NCI-H524 (cell line): ENCODE measurements at regions not wholly inside any gene's neighbourhood (a gene's known extent, or its start where the extent isn't known, plus 50 kb on each side); places are given as distances from the start of the nearest gene placed in this dataset.
A peak's percentile ranks its signal among the peaks of the same experiment; 100 is the strongest.
"Not testable (repeated sequence)": the region's sequence is repeated elsewhere in the genome, so short reads cannot be mapped to it uniquely, and the experiment has no call there.

Experiments used
- DNase-seq, 2 experiments: peaks; one replicate each; lab custom pipeline; 2025; lab: John Stamatoyannopoulos, UW

DNA sequence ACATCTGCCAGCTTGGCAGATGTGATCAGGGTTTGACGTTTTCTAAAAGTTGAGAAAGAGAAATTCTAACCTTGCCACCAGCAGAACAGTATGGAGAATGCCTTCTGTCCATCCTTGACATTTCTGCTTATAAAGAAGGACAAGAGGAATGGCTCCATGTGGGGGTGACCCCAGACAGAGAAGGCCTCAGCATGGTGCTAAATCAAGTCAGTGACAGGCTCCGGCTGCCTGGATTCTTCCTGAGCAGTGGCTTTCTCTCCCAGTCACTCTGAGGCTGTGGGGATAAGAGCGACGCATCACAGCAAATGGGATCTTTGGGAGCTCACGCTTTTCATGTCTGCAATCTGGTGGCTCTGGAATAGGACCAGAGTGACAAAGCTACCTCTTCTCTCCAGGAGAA lies 640.2 kb upstream of the CAMK1G start:
- no peak for DNase-seq

DNA sequence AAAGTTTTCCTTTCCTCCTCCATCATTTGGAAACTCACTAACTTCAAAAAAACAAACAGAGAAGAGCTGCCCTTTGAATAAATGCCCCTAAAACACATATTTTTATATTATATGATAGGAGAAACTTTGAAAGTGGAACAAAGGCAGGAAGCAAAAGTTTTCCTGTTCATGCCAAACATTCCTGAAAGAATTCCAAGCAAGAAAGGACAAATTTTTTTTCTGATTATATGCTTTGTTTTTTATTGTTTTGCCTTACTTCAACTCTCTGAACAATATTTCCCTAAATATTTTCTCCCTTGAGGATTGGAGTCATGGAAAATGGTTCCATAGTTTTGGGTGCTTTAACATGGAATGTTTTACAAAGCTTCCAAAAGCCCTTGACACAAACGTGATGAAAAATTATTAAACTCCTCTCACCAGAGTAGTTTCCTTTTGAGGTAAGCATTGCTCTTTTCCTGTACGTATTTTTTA lies 638.5 kb upstream of the CAMK1G start:
- no peak for DNase-seq

DNA sequence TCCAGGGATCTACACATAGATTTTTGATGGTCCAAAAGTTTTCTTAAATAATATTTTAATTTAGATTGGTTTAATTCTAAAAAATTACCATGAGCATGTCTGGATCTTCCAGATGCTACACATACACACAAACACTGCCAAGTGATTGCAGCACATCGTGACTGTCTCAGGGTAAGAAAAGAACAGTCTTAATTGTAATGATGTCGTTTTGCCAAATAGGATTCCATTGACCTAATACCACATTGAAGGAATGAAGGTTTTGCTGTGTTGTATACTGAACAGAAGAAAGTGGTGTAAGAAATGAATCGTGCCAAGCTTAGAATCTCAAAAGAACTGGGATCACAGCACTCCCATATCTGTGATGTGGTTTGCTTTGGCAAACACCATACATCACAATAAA lies 633.3 kb upstream of the CAMK1G start:
- no peak for DNase-seq

DNA sequence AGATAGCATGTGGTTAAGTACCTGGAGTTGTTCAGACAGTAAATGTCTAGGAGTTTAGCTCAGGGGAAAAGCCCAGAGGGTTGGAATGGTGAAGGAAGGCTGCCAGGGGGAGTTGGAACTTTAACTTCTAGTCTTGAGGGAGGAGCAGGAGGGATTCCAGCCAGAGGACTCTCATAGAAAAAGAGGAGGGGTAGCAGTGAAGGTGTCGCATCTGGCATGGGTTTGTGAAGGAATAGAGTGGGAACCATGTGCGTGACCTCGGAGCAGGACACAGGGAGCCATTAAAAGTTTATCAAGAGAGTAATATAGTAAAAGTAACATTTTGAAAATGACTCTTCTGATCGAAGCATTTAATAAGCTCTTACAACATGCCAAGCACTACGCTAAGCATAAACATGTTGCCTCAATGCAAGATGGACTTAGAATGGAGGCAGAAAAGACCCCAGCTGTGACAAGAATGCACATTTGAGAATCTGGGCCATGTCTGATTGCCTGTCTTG lies 632.4 kb upstream of the CAMK1G start:
- DNase-seq, result no peak

DNA sequence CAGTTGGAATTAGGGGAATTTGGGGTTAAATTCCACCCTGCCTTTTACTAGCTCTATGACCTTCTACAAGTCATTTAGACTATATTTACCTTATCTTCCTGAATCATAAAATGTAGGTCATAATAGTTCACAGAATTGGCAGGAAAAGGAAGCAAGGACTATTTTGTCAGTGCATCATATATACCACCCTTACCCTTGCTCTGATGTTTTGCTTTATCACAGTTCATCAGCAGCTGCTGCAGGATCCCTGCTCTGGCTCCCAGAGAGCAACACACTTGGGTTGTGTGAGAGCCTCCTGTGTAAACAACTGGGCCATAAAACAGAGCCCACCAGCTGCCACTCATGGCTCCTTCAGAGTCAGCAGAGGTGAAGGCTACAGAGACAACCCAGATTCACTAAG lies 631.6 kb upstream of the CAMK1G start:
- peak in 1 of 2 experiments; percentile 20 for DNase-seq

- no peak for DNase-seq
These were observed 620.6 kb upstream of the CAMK1G start for GRCh38 chr1:208962867-208963266.

GRCh38 chr1:208965351-208965750 lies 618.2 kb upstream of the CAMK1G start:
- DNase-seq, result no peak

GRCh38 chr1:208967334-208967733 lies 616.2 kb upstream of the CAMK1G start:
- DNase-seq, result no peak

DNA sequence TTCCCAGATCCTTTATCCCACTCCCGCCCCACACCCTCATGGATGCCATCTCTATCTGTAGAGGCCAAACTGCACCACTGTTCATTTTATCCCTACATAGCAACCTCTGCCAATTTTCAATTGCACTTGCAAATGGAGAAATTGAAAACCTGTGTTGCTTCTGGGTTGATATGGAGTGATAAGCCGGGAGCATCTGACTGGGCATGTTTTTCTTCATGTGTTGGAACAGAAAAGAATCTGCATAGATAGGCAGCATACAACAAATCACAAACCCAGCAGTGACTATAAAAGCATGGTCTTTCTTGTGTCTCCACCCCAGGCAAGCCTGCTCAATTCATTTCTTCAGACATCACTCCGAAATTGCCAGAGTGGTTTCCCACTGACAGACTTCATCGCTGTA lies 608.8 kb upstream of the CAMK1G start:
- no peak for DNase-seq

GRCh38 chr1:208975456-208975855 lies 608.1 kb upstream of the CAMK1G start:
- DNase-seq, result no peak

DNA sequence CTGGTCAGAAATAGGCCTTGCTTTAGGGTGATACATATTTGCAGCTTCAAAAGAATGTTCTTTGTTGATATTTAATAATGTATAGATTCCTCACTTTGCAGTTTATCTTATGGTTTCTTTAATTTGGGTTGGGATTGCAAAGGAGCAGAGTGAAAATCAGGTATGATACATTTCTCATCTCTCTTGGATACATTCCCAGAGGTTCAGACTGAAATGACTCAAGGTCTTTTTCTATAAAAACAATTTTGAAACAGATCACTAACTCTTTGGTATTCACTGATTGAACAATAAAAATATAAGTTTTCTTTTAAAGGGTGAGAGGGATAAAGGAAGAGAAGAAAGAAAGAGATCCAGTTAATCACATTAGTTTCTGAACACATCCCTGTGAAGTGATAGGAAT lies 606.5 kb upstream of the CAMK1G start:
- no peak for DNase-seq

DNA sequence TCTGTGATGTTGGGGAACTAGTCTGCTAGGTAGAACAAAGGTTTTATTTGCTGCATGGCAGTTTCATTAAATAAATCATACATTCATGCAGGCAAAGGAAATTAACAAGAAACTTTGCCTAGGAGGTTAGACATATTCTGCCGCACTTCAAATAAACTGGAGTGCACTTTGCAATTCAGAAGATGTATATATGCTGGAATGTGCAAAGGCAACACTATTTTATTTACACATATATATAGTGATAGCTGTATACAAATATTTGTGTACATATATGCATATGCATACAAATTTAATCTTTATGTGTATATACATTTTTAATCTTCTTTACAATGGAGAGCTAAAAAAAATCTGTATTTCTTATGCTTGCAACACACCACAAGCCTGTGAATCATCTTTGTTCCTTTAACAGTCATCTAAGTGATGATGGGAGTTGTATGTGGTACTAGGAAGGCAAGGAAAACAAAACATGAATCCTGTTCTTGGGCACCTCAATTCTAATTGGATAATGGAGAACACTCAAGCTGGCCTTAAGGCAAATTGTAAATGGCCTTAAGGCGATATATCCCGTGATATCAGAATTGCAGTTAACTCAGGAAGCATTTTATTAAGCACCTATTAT lies 605.8 kb upstream of the CAMK1G start:
- DNase-seq, result no peak

DNA sequence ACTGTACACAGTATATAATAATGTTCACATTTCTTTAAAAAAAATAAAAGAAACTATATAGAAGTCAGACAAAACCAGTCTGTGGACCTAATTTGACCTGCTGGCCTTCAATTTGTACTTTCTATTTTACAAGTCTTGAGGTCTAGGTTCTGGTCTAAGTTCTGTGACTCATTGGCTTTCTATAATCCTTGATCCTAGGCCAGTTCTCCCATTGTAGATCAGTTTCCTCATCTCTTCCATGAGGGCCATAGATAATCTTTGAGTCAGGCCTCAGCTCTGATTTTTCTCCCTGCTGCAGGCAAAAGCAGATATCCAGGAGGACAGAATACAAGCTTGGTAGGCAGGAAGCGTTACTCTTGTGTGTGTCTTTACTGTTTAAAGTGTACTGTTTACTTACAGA lies 603.7 kb upstream of the CAMK1G start:
- no peak for DNase-seq

DNA sequence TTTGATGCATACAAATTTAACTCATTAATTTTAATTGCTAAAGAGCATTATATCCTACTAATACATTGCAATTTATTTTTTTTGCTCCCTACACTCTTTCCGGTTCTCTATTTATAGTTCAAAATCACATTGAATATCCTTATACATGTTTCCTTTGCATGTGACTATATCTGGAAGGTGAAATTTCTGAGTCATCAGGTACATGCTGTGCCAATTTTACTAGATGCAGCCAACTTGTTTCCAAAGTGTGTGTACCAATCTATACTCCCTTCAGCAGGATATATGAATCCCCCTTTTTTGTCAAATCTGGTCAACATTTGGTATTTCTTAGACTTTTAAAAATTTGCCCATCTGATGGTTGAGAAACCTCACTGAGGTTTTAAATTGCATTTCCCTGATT lies 602.9 kb upstream of the CAMK1G start:
- no peak for DNase-seq

DNA sequence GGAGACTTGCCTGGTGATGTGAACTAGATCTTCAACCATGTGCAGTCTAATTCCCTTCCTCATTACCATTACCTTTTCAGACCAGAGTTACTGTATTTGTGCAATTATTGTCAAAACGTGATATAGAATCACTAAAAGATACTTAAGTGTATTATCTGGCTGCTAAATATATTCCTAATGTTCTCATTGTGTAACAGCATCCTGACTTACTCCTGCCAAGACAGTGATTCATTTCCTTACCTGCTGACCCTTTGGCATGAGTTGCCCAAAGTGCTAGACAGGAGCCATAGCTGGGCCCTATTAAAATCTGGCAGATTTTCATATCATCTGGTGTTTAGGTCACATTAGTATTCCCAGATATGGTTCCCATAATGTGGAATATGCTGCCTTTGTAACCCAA lies 598.3 kb upstream of the CAMK1G start:
- no peak for DNase-seq

- no peak for DNase-seq
These were observed 594.7 kb upstream of the CAMK1G start for GRCh38 chr1:208988811-208989222.

DNA sequence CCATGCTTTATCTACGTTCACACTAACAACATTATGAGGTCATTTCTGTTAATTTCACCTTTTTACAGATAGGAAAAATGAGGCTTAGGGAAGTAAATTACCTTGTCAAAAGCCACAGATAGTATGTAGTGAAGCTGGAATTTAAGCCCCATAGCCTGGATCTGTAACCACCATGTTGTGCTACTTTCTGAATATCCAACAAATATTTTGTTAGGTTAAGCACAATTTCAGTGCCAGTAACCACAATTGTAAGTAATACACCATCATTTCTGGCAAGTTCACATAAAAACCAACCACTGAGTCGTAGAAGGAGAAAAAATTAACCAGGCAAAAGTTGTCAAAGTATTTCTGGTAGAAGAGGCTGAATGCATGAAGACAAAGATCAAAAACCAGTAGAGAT lies 593.1 kb upstream of the CAMK1G start:
- DNase-seq, result no peak

DNA sequence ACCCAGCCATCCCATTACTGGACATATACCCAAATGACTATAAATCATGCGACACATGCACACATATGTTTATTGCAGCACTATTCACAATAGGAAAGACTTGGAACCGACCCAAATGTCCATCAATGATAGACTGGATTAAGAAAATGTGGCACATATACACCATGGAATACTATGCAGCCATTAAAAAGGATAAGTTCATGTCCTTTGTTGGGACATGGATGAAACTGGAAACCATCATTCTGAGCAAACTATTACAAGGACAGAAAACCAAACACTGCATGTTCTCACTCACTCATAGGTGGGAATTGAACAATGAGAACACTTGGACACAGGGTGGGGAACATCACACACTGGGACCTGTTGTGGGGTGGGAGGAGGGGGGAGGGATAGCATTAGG lies 586.5 kb upstream of the CAMK1G start:
- DNase-seq, result not testable (repeated sequence)

GRCh38 chr1:208997726-208998312 lies 585.7 kb upstream of the CAMK1G start:
- DNase-seq, result peak; percentile 0 to 26

DNA sequence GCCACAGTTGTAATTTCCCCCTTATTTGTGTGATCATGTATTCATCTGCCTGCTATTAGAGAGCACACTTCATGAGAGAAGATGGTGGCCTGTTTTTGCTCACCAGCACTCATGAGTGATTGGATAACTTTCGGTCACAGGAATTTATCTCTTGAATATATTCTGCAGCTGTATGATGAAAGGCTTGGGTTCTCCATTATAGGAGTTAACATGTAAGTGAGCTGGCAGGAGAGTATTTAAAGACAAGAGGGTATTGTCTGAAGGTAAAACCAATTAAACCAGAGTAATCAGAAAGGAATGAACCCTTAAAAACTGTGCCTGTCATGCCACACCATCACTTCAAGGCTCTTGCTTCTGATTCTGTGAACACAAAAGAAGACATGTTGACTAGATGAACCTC lies 574.9 kb upstream of the CAMK1G start:
- DNase-seq, result no peak

GRCh38 chr1:209010475-209011230 lies 572.9 kb upstream of the CAMK1G start:
- DNase-seq, result no peak

- no peak for DNase-seq
These were observed 570.9 kb upstream of the CAMK1G start for GRCh38 chr1:209012443-209013196.
